Cardiac fibroblast (primary cell): ENCODE measurements at regions not wholly inside any gene's neighbourhood (a gene's known extent, or its start where the extent isn't known, plus 50 kb on each side); places are given as distances from the start of the nearest gene placed in this dataset.

ENCODE experiments used
- DNase-seq, 2 donors: peaks; one replicate each; pipeline versions ENCODE4 v3.0.0 to v3.0.0-alpha.2; 2010; ENCODE audit warnings: low read depth in 2 of 2
- H3K4me3 ChIP-seq, 2 donors: replicated peaks in 1 of 2; 1 replicate in 1 of 2; 2 replicates in 1 of 2; pipeline ENCODE4 v1.5.1; 2011; ENCODE audit warnings: low read depth in 2 of 2, low read length in 2 of 2, mild to moderate bottlenecking in 2 of 2, moderate library complexity in 1 of 2
- TF ChIP-seq, protein P1 (sequence below): IDR thresholded peaks from one replicate; pipeline ENCODE4 v1.5.1; 2011; ENCODE audit warnings: low read depth, mild to moderate bottlenecking, low read length, inconsistent platforms

DNA sequence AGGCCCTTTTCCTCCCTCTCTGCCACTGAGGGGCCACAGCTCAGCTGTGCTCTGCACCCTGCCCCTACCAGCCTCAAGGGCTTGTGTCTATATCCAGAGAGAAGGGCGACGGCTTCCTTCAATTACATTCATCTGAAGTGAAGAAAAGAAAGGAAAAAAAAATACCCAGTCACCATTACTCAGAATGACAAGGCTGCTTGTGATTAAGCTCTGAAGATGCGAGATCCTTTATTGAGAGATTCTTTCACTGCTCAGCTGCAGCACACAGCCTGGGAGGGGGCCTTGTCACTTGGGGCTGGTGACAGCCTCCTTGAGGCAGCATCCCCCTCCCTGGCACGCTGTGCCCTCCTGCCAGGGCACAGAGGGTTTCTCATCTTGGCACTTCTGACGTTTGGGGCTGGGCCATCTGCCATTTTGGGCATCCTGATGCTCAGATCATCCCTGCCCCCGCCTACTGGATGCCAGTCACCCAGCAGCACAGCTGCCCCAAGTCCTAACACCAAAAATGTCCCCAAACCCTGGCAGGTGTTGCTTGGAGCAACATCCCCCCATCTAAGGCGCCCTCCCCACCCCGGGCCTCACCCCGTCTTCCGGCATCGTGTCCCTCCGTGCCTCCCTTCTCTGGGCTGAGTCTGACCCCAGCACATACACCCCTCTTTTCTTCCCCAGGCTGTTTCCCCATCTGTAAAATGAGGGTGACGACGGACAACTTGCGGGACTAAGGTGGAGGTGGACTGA lies 1394.7 kb downstream of the BRD1 start:
- TF ChIP-seq, protein P1, sequence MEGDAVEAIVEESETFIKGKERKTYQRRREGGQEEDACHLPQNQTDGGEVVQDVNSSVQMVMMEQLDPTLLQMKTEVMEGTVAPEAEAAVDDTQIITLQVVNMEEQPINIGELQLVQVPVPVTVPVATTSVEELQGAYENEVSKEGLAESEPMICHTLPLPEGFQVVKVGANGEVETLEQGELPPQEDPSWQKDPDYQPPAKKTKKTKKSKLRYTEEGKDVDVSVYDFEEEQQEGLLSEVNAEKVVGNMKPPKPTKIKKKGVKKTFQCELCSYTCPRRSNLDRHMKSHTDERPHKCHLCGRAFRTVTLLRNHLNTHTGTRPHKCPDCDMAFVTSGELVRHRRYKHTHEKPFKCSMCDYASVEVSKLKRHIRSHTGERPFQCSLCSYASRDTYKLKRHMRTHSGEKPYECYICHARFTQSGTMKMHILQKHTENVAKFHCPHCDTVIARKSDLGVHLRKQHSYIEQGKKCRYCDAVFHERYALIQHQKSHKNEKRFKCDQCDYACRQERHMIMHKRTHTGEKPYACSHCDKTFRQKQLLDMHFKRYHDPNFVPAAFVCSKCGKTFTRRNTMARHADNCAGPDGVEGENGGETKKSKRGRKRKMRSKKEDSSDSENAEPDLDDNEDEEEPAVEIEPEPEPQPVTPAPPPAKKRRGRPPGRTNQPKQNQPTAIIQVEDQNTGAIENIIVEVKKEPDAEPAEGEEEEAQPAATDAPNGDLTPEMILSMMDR = no peak
- no peak overlapping the region for H3K4me3 ChIP-seq

DNA sequence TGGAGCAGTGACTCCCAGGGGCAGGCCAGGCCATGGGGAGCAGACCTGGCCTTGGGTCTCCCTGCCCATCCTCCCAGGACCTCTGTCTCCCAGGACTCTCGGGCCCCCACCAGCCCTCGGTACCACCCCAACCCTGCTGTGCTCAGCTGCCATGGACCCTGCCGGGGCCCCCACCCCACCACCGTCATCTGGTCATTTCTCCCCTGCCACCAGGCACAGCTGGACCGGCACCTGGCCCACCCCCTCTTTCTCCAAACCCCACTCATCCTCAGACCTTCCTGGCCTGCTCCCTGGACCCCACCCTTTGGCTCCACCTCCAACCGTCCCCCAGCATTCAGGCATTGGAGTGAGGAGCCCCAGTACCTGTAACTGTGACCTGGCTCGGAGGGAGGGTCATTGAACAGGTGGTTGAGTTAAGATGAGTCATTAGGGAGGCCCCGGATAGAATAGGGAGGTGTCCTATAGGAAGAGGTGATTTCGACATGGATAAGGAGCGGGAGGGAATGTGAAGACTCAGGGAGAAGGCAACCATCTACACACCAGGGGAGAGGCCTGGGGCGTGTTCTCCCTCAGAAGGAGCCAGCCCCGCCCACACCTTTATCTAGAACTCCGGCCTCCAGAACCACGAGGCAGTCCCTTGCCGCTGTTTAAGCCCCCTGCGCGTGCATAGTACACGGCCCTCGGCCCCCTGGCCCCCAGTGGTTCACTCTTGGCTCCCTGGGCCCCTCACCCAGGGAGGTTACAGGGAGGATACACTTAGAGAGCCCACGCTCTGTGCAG lies 1395.9 kb downstream of the BRD1 start:
- no peak for DNase-seq
- no peak overlapping the region for H3K4me3 ChIP-seq
- TF ChIP-seq, protein P1 = no peak

More for the DNA sequence above, 1394.7 kb downstream of the BRD1 start:
- no peak for DNase-seq

DNA sequence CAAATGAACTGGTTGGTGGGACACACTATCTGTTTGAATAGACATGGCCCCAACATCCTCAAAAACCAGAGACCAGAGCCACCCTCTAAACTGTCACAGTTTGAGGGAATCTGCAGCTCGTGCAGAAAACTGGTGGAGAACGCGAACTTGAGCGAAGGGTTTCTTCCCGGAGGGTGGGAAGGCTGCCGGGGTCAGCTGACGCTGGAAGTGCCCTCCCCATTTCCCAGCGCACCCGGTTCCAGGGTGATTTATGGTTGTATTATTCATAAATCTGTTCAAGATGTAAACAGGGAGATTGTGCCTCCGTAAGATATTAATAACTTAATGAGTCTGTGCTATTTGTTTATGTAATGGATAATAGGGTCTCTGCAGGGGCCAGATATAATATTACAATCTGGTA lies 1396.7 kb downstream of the BRD1 start:
- DNase-seq = no peak
- TF ChIP-seq, protein P1 = no peak
- H3K4me3 ChIP-seq = no peak overlapping the region

DNA sequence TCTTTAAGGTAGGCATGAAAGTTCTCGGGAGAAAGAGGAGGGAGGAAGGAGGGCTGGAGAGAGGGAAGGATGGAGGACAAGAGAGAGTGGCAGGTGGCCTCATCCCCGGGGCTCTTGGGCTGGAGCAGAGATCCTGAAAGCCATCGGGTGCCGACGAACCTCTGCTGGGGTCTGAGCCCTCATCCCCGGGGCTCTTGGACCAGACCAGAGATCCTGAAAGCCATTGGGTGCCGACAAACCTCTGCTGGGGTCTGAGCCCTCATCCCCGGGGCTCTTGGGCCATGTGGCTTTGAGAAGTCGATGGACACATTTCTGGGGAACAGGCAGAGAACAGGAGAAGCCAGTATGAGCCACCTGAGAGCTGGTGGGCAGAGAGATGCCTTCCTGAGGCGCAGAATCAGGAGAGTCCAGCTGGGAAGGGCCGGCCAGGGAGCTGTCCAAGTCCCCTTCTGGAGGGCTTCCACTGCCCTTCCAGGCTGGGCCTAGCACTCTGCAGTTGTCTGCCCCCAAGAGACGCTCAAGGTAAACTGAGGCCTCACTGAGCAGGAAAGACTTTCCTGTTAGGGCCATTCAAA lies 1398.1 kb downstream of the BRD1 start:
- no peak overlapping the region for H3K4me3 ChIP-seq
- TF ChIP-seq, protein P1 = no peak
- no peak for DNase-seq

DNA sequence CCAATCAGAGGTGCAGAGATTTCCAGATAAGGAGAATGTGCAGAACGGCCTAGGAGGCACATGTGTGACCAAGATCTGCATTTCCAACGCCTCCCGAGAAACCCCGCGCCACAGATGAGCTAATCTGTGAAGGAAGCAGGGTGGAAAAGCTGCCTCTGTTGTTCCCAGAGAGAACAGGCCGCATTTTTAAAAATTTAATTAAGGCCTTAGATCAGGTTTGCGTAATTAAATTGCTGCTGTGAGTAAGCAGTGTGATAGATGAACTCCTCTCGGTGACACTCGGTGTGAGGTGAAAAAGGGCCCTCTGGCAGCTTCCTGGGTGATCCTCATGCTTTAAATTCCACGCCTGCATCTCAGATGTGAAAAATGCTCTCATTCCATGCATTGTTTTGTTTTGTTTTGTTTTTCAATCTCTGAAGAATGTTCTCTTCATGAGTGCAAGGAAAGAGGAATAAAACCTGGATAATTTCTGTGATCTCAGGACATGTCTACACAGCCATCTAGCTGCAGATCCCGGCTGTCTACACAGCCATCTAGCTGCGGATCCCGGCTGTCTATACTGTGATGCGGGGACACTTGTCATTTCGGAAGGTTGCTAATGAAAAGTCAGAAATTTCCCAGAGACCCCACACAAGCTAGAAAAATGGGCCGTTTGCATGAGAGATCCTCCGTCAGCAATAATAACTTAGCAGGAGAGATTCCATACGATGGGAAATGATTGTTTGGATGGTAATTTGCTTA lies 1398.9 kb downstream of the BRD1 start:
- no peak overlapping the region for H3K4me3 ChIP-seq
- peak in 1 of 2 donors; percentile 0 for DNase-seq
- TF ChIP-seq, protein P1 = no peak

DNA sequence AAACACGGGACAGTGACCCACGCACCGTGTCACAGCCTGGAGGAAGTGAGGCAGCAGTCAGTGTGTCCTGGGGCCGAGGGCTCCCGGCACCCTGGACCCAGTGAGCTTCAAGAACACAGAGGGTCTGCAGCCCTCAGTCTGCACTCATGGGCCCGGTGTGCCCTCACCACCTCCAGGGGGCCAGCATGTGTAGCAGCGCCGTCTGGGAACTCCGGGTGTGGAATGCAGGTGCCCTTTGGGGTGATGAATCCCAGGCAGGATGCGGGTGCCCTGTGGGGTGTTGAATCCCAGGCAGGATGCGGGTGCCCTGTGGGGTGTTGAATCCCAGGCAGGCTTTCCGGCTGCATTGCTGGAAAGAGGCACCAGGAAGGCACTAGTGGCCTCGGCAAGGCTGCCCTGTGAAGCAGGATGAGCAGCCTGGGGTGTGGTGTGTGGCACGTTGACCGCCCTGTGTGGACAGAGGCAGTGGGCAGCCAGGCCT lies 1399.9 kb downstream of the BRD1 start:
- H3K4me3 ChIP-seq = no peak overlapping the region
- DNase-seq = no peak
- TF ChIP-seq, protein P1 = no peak
